Psoas muscle (tissue), 7 donors: ENCODE measurements at regions not wholly inside any gene's neighbourhood (a gene's known extent, or its start where the extent isn't known, plus 50 kb on each side); places are given as distances from the start of the nearest gene placed in this dataset.

Experiments
- ATAC-seq, 4 donors: fragments of 200-7000 bp; cut with Tn5 transposase; one replicate each; pipeline ENCODE4 v1.9.1; 2020; ENCODE audit warnings: moderate library complexity in 3 of 4, mild to moderate bottlenecking in 2 of 4
- DNase-seq, 2 donors: peaks; one replicate each; pipeline ENCODE4 v3.0.0-alpha.2; 2020
- H3K27ac ChIP-seq: fragments of 200-600 bp; one replicate; pipeline ENCODE4 v1.8.0; 2022
- H3K27me3 ChIP-seq, 3 donors: fragments of 200-600 bp in 1 of 3; one replicate each; pipeline versions ENCODE4 v1.6.1 to v1.8.0; 2013 to 2022; ENCODE audit warnings: low read length in 2 of 3, mild to moderate bottlenecking in 2 of 3, moderate library complexity in 1 of 3; ENCODE audit not compliant: insufficient read depth in 3 of 3
- H3K36me3 ChIP-seq, 2 donors: fragments of 200-600 bp in 1 of 2; one replicate each; pipeline versions ENCODE4 v1.6.1 to v1.8.0; 2013 to 2022; ENCODE audit warnings: low read depth in 1 of 2, mild to moderate bottlenecking in 1 of 2, moderate library complexity in 1 of 2; ENCODE audit not compliant: insufficient read depth in 1 of 2
- H3K4me1 ChIP-seq: fragments of 200-600 bp; one replicate; pipeline ENCODE4 v1.8.0; 2022
- H3K4me3 ChIP-seq: fragments of 200-600 bp; one replicate; pipeline ENCODE4 v1.8.0; 2022; ENCODE audit warnings: mild to moderate bottlenecking
- H3K9me3 ChIP-seq: fragments of 200-600 bp; one replicate; pipeline ENCODE4 v1.8.0; 2022
- WGBS, 3 donors: extraction: QIAGEN DNeasy Blood & Tissue Kit; methylation state at CpG; one replicate each; pipeline versions ENCODE4 v1.1.6 to v1.1.7; 2013; 5-methylcytosine and 5-hydroxymethylcytosine counted together
- intact Hi-C, 2 donors: fragments of 100-400 bp; cut with DNase I; formaldehyde crosslinking; loops; one replicate each; pipeline versions ENCODE4 v1.11.0 to v1.14.2; 2022
- TF ChIP-seq, protein P1 (sequence below): fragments of 200-600 bp; IDR thresholded peaks from one replicate; pipeline ENCODE4 v1.8.0; 2022; ENCODE audit warnings: antibody characterized with exemption
- donor health status: healthy with polysubstance abuse.
- donor health status: DM: no; HTN: no; CAD: no; lungs with moderate emphysema.
- donor health status: Bipolar disorder and iron deficiency.
- donor health status: healthy.
- donor health status: DM: yes; HTN: yes; CAD: no.
- donor health status: DM: no; HTN: no; CAD: no.
- donor health status: DM: yes; HTN: yes; CAD: no.

DNA sequence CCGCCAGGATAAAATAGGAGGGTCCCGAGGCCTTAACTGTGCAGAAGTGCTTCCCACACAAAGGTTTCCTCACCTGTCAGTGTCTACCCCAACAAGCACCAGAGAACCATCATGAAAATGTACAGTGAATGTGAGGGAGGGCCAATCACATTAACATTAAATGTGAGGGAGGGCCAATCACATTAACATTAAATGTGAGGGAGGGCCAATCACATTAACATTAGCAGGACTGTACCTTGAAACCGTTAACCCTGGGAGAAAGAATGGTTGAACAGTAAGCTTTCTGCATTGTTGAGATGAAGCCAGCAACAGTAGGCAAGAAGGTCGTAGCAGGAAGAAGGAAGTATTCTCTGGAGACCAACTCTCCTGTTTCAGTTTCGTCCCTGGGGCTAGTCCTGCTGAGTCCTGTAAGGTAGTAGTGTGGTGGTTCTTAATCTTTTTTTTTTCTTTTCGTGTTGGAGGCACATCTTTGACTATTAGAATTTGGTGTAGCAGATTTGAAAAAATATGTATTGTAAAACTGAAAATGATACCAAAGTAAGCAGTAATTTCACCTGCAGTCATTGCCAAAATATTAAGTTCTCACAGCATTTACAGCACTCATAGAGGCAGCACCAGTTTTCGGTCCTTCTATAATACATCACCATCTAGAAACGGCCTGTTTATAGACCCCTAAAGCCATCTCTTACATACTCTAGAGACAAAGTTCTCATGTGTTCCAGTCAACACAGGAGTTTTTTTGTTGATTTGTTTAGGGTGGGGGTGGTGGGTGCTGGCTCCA is 98.6 kb upstream of the PPP2R5A start:
- Histone ChIP-seq H3K36me3 (no peaks in the 10 kb centered on the region), H3K27ac (peak overlapping the region; percentile 66), H3K9me3 (no peaks in the 10 kb centered on the region), H3K4me3 (no peak overlapping the region), H3K4me1 (peaks cover 19% of the 10 kb centered on the region), H3K27me3 (no peaks in the 10 kb centered on the region)
- TF ChIP-seq, protein P1, sequence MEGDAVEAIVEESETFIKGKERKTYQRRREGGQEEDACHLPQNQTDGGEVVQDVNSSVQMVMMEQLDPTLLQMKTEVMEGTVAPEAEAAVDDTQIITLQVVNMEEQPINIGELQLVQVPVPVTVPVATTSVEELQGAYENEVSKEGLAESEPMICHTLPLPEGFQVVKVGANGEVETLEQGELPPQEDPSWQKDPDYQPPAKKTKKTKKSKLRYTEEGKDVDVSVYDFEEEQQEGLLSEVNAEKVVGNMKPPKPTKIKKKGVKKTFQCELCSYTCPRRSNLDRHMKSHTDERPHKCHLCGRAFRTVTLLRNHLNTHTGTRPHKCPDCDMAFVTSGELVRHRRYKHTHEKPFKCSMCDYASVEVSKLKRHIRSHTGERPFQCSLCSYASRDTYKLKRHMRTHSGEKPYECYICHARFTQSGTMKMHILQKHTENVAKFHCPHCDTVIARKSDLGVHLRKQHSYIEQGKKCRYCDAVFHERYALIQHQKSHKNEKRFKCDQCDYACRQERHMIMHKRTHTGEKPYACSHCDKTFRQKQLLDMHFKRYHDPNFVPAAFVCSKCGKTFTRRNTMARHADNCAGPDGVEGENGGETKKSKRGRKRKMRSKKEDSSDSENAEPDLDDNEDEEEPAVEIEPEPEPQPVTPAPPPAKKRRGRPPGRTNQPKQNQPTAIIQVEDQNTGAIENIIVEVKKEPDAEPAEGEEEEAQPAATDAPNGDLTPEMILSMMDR: no peak
- ATAC-seq: peak in 1 of 4 donors; percentile 39
- no peak for DNase-seq
- intact Hi-C loops: no loop called here
- WGBS, 3 donors: 54 to 62% (median 55%) methylated on average over 8 of the region's 8 CpGs

DNA sequence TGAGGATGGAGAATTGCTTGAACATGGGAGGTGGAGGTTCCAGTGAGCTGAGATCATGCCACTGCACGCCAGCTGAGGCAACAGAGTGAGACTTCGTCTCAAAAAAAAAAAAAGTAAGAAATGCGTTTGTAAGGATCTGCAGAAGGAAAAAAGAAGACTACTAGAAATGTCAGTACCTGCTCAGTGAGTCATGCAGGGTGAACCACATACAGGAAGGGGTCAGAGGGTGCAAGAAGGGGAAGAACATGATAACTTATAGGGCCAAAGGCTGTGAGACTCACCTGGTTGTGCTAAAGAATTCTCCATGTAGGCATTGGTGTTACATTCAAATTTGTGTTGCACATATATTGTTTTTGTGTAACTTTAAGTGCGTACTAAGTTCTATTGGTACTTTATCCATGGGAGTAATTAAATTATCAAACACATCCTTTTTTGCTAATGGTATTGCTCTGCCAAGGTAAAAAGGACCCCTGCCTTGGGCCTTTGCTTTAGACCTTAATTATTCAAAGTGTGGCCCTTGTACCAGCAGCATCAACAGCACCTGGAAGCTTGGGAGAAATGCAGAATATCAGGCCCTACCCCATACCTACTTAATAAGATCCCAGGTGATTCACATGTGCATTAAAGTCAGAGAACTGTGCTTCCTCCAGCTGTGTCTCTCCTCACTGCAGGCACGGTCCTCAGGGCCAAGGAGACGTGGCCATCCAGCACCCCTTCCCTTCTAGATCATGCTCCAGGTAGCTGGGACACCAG is 96.4 kb upstream of the PPP2R5A start:
- H3K4me3 ChIP-seq: no peak overlapping the region
- no peaks in the 10 kb centered on the region for H3K27me3 ChIP-seq
- peaks cover 19% of the 10 kb centered on the region for H3K4me1 ChIP-seq
- H3K9me3 ChIP-seq: no peaks in the 10 kb centered on the region
- DNase-seq: no peak
- 79 to 88% (median 81%) methylated on average over 6 of the region's 6 CpGs for WGBS, 3 donors
- intact Hi-C loops: no loop called here
- no peaks in the 10 kb centered on the region for H3K36me3 ChIP-seq
- H3K27ac ChIP-seq: no peak overlapping the region
- ATAC-seq: no peak
- TF ChIP-seq, protein P1: no peak

DNA sequence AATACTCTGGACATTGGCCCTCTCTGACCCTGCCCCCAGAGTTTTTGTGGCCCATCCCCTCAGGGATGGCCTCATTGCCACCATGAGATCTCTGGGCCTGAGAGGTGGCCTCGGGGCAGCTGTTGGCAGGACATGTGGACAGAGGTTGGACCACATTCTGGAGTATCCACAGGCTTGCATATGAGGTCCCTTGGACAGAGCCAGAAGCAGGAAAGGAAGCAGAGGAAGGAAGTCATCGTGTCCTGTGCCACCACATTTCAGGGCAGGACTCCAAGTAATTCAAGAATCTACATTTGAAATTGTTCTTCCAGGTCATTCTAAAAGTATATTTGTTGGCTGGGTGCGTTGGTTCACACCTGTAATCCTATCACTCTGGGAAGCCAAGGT is 95.9 kb upstream of the PPP2R5A start:
- TF ChIP-seq, protein P1: no peak
- Histone ChIP-seq H3K4me3 (no peak overlapping the region), H3K36me3 (no peaks in the 10 kb centered on the region), H3K4me1 (peaks cover 19% of the 10 kb centered on the region), H3K27ac (no peak overlapping the region), H3K9me3 (no peaks in the 10 kb centered on the region), H3K27me3 (no peaks in the 10 kb centered on the region)
- ATAC-seq: peak in 2 of 4 donors; percentile 31 to 49
- no peak for DNase-seq
- WGBS, 3 donors: 19 to 47% (median 35%) methylated on average over 3 of the region's 3 CpGs
- intact Hi-C loops: no loop called here

DNA sequence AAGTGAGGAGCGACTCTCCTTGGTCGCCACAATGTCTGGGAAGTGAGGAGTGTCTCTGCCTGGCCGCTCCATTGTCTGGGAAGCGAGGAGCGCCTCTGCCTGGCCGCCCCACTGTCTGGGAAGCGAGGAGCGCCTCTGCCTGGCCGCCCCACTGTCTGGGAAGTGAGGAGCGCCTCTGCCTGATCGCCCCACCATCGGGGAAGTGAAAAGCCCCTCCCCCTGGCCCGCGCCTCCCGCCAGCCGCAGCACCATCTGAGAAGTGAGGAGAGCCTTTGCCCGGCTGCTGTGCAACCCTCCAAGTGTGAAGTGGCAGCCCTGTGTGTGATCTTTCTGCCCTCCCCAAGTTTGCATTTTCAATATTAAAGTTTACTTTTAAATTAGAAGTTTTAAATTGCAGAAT is 95.0 kb upstream of the PPP2R5A start:
- Histone ChIP-seq H3K9me3 (no peaks in the 10 kb centered on the region), H3K4me1 (peaks cover 19% of the 10 kb centered on the region), H3K27me3 (no peaks in the 10 kb centered on the region), H3K36me3 (no peaks in the 10 kb centered on the region), H3K27ac (no peak overlapping the region), H3K4me3 (no peak overlapping the region)
- DNase-seq: no peak
- 76 to 86% (median 86%) methylated on average over 15 to 17 of the region's 17 CpGs for WGBS, 3 donors
- TF ChIP-seq, protein P1: no peak
- intact Hi-C loops: no loop called here
- ATAC-seq: no peak
